ENCODE measurements at regions not wholly inside any gene's neighbourhood (a gene's known extent, or its start where the extent isn't known, plus 50 kb on each side); places are given as distances from the start of the nearest gene placed in this dataset.

DNA sequence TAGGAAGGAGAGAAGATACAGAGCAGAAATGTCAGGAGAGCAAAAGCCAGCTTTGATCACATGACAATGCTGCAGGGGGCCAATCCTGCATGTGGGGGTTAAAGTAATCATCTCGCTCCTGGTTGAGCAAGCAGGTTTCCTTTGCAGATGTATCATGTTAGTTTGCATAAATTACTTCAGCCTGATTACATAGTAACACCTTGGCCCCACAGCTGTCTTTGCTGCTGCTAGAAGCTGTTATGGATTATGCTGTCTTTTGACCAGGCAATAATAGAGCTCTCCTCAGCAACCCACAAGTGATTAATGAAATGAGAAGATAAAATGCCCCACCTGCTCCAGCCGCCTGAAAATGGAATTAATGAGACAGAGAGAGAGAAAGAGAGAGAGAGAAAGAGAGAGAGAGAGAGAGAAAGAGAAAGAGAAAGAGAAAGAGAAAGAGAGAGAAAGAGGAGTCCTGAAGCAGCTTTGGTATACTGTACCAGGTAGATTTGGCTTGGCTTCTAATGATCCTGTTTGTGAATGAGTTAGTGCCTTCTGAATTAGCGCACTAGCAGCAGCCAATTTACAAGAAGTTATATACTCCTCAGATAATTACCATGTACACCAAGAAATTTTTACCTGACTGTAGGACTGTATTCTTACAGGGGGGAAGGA, 174.3 kb upstream of the RORB start:
- TF ChIP-seq, protein P1, sequence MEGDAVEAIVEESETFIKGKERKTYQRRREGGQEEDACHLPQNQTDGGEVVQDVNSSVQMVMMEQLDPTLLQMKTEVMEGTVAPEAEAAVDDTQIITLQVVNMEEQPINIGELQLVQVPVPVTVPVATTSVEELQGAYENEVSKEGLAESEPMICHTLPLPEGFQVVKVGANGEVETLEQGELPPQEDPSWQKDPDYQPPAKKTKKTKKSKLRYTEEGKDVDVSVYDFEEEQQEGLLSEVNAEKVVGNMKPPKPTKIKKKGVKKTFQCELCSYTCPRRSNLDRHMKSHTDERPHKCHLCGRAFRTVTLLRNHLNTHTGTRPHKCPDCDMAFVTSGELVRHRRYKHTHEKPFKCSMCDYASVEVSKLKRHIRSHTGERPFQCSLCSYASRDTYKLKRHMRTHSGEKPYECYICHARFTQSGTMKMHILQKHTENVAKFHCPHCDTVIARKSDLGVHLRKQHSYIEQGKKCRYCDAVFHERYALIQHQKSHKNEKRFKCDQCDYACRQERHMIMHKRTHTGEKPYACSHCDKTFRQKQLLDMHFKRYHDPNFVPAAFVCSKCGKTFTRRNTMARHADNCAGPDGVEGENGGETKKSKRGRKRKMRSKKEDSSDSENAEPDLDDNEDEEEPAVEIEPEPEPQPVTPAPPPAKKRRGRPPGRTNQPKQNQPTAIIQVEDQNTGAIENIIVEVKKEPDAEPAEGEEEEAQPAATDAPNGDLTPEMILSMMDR (IDR thresholded peaks at IDR 0.05), result no peak
- TF ChIP-seq POLR2A (IDR thresholded peaks at IDR 0.05; ENCODE audit: low read depth), result no peak
- TF ChIP-seq POLR2AphosphoS5 (IDR thresholded peaks at IDR 0.05), result no peak
- TF ChIP-seq EP300 (IDR thresholded peaks at IDR 0.05), result no peak

Data from esophagus muscularis mucosa (tissue), 4 donors.